Thyroid gland (tissue), 4 donors: ENCODE measurements at regions not wholly inside any gene's neighbourhood (a gene's known extent, or its start where the extent isn't known, plus 50 kb on each side); places are given as distances from the start of the nearest gene placed in this dataset.

Experiments used
- POLR2A ChIP-seq, 2 donors: fragments of 450-650 bp; IDR thresholded peaks; one replicate each; pipeline ENCODE4 v1.6.1; 2017; ENCODE audit warnings: antibody characterized with exemption in 2 of 2, mild to moderate bottlenecking in 2 of 2, moderate library complexity in 1 of 2
- TF ChIP-seq, protein P1 (sequence below), 6 experiments: fragments of 200-600 bp in 3 of 6; fragments of 450-650 bp in 3 of 6; sonication (generic) in 3 of 6; IDR thresholded peaks; one replicate each; pipeline ENCODE4 v1.5.1; 2016 to 2019; ENCODE audit warnings: antibody characterized with exemption in 6 of 6, mild to moderate bottlenecking in 2 of 6, inconsistent platforms in 1 of 6, moderate library complexity in 1 of 6

DNA sequence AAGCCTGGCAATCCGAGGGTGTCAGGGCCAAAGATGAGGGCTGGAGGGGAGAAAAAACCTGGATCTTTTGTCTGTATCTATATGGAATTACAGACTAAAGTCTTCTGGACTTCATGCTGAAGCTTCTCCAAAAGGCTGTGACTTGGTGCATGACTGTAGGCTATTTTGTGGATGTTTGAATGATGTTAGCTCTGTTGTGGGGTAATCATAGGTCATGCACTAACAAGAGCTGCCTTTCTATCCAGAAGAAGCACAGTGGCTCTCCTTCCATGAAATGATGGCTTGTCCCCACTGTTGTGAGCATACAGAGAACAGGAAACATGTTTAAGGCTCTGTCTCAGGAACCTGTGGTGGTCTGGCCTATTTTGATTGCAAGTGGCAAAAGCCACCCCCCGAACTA, 263.3 kb upstream of the PLET1 start:
- TF ChIP-seq, protein P1, sequence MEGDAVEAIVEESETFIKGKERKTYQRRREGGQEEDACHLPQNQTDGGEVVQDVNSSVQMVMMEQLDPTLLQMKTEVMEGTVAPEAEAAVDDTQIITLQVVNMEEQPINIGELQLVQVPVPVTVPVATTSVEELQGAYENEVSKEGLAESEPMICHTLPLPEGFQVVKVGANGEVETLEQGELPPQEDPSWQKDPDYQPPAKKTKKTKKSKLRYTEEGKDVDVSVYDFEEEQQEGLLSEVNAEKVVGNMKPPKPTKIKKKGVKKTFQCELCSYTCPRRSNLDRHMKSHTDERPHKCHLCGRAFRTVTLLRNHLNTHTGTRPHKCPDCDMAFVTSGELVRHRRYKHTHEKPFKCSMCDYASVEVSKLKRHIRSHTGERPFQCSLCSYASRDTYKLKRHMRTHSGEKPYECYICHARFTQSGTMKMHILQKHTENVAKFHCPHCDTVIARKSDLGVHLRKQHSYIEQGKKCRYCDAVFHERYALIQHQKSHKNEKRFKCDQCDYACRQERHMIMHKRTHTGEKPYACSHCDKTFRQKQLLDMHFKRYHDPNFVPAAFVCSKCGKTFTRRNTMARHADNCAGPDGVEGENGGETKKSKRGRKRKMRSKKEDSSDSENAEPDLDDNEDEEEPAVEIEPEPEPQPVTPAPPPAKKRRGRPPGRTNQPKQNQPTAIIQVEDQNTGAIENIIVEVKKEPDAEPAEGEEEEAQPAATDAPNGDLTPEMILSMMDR (IDR thresholded peaks at IDR 0.05) = no peak
- no peak for TF ChIP-seq POLR2A (IDR thresholded peaks at IDR 0.05)
